ENCODE measurements at regions not wholly inside any gene's neighbourhood (a gene's known extent, or its start where the extent isn't known, plus 50 kb on each side); places are given as distances from the start of the nearest gene placed in this dataset.

- no peak for DNase-seq (ENCODE audit: low read depth)
These were observed 100.6 kb upstream of the MLIP start for GRCh38 chr6:54010340-54011276.

DNA sequence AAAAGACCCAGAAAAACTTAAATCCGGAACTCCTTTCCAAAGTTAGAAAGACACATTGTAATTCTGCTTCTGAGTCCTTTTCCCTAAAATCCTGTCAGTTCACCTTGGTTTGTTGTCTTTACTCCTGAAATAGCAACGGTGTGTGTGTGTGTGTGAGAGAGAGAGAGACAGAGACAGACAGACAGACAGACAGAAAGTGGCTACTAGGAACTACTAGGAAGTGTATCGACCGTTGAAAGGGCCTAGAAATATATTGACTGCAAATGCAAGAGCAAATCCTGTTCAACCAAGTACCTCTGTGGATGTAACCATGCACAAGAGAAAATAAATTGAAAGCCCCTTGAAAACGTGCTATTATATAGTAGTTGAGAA is 100.0 kb upstream of the MLIP start:
- no peak for DNase-seq (ENCODE audit: low read depth)

- no peak for DNase-seq (ENCODE audit: low read depth)
These were observed 97.3 kb upstream of the MLIP start for GRCh38 chr6:54013966-54014365.

DNA sequence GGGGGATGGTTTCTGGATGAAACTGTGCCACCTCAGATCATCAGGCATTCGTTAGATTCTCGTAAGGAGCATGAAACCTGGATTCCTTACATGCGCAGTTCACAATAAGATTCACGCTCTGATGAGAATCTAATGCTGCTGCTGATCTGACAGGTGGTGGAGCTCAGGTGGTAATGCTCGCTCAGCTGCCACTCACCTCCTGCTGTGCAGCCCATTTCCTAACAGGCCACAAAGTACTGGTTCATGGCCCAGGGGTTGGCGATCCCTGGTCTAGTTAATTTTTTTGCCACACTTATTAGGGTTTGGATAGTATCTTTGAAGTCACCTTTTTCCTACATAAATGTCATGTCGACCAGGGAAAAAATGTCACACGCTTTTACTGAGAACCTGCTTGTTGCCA is 96.8 kb upstream of the MLIP start:
- no peak for DNase-seq (ENCODE audit: low read depth)

- no peak for DNase-seq (ENCODE audit: low read depth)
These were observed 93.4 kb upstream of the MLIP start for GRCh38 chr6:54017877-54018276.

DNA sequence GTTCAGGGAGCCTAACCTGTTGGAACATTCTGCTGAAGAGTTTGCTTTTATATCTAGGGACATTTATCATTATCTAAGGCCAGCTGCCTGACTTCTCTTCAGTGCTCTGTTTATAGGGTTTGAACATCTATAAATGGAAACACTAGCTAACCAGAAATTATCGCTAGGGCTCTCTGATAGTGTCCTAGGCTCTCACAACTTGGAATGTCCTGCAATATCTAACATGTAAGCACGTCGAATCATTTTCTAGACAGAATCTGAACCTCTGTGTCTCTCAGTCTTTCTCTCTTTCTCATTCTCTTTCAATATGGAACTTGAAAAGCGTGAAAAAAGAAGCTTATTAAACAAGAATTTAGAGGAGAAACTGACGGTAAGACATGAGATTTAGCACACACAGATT is 92.5 kb upstream of the MLIP start:
- no peak for DNase-seq (ENCODE audit: low read depth)

DNA sequence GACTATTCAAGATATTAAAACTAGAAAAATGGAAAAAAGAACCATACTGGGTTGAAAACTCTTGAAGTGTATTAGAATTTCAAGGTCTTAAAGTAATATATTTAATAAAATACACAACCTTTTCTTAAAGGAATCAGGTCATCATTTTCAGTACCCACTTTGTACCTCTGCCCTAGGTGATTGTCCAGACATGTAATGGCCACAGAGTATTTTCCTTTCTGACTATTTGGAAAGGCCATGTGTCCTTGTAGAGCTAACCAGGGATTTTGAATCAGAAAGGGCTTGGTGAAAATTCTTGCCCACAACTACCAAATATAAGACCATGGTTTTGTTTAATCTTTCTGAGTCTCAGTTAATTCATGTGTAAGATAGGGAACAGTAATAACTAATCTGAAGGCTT is 91.4 kb upstream of the MLIP start:
- DNase-seq (ENCODE audit: low read depth) = no peak

DNA sequence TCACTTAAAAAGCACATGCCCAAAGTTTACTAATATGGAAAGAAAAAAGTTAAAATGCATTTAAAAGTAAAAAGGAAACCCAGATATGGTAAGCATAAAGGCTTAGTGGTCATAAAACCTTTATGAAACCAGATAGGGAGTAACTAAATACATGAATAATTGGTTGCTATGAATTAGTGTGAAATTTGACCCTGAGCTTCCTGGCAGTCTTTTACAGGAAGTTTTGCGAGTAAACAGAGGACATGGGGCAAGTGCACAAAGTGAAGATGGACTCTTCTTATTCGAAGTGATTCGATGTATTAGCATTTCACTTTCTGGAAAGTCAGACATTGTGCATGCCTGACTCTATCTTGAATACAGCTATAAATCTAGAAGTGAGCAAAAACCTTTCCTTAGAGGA is 90.9 kb upstream of the MLIP start:
- DNase-seq (ENCODE audit: low read depth) = peak; percentile 22

DNA sequence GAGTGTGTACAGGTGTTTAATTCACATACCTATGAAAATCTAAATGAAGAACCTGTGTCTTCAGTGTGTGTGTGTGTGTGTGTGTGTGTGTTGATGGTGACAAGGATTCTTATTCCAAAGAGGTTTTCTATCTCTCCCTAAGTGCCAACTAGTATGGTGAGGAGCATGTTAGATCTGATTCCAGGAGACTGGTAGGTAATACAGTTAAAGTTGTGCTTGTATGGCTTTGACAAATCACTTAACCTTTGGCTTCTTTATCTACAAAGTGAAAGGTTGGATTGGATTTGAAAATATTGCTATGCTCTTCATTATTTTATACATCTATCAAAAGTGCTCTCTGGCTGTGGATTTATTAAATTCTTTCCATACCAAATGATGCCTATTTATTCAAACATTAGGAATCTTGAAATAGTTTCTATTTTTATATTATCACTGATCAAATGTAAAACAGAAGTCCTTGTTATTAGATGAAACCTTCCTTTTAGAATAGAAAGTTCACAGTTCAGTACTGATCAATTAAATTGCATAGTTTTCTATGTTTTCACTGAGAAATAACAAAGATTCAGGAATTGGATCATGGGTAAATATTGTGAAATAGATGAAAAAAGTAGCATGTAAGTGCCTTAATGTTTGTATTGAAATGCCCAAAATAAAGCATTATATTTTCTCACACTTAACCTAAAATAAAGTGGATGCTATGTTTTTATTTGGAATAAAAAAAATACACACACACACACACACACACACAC is 84.4 kb upstream of the MLIP start:
- no peak for DNase-seq (ENCODE audit: low read depth)

GRCh38 chr6:54028170-54028569 is 83.1 kb upstream of the MLIP start:
- no peak for DNase-seq (ENCODE audit: low read depth)

DNA sequence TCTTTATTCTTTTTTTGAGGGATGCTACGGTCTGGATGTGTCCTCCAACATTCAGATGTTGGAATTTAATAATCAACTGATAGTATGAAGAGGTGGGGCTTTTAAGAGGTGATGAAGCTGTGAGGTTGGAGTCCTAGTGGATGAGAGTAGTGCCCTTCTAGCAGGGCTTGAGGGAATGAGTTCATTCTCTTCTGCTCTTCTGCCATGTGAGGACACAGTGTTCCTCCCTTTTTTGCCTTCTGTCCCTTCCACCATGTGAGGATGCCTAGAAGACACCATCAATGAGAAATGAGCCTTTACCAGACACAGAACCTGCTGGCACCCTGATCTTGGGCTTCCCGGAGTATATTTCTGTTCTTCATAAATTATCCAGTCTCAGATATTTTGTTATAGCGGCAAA is 82.1 kb upstream of the MLIP start:
- DNase-seq (ENCODE audit: low read depth) = no peak

DNA sequence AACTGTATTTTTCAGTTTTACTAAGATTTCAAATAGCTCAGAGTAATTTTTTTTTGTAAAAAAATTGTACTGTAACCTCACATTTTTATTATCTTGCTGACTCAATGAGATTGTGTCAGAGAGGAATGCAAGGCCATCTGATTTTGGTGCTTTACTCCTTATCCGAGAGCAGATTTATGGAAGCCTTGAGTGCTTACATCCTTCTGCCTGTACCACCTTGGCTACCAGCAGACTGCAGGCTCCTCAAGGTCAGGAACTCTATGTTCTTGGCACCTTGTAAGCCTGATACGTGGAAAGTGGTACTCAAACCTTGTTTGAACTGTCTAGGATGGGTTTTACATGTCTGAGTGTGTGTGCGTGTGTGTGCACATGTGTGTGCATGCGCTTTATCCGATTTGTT is 80.1 kb upstream of the MLIP start:
- DNase-seq (ENCODE audit: low read depth) = no peak

GRCh38 chr6:54037277-54037779 is 73.9 kb upstream of the MLIP start:
- peak; percentile 10 for DNase-seq (ENCODE audit: low read depth)

- DNase-seq (ENCODE audit: low read depth) = no peak
These were observed 70.7 kb upstream of the MLIP start for GRCh38 chr6:54040545-54040944.

DNA sequence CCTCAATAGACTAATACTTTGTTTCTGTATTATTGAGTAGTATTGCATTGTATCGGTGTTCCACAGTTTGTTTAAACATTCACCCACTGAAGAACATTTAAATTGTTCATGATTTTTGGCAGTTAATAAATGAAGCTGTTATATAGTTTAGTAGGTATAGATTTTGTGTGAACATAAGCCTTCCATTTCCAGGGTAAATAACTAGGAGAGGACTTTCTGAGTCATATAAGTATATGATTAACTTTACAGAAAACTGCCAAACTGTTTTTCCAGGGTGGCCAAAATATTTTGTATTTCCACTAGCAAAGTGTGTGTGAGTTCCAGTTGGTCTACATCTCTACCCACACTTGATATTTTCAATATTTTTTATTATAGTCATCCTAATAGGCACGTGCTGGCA is 70.0 kb upstream of the MLIP start:
- no peak for DNase-seq (ENCODE audit: low read depth)

GRCh38 chr6:54043360-54043759 is 67.9 kb upstream of the MLIP start:
- no peak for DNase-seq (ENCODE audit: low read depth)

- DNase-seq (ENCODE audit: low read depth) = no peak
These were observed 67.2 kb upstream of the MLIP start for GRCh38 chr6:54044059-54044458.

- no peak for DNase-seq (ENCODE audit: low read depth)
These were observed 62.5 kb upstream of the MLIP start for GRCh38 chr6:54048782-54049181.

GRCh38 chr6:54050750-54051149 is 60.5 kb upstream of the MLIP start:
- no peak for DNase-seq (ENCODE audit: low read depth)

- DNase-seq (ENCODE audit: low read depth) = peak; percentile 90
These were observed 57.3 kb upstream of the MLIP start for GRCh38 chr6:54053881-54054391.

DNA sequence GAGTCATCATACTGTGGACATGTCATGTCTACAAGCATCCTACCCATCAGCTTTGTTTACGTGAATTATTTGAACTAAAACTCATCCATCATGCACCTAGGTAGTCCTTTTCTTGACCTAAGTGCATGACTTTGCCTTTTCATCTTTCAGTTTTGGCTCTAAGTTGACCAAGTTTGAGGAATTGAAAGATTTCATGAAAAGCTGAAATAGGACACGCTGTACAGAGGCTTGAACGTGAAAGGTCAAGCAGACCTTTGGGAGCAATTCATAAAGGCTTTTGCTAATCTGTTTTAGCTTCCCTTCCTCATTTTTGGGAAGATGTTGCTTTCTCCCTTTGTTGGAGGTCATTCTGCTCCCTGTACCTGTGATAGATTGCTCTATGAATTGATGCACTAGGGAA is 55.1 kb upstream of the MLIP start:
- DNase-seq (ENCODE audit: low read depth) = no peak

- DNase-seq (ENCODE audit: low read depth) = no peak
These were observed 54.2 kb upstream of the MLIP start for GRCh38 chr6:54057058-54057457.

DNA sequence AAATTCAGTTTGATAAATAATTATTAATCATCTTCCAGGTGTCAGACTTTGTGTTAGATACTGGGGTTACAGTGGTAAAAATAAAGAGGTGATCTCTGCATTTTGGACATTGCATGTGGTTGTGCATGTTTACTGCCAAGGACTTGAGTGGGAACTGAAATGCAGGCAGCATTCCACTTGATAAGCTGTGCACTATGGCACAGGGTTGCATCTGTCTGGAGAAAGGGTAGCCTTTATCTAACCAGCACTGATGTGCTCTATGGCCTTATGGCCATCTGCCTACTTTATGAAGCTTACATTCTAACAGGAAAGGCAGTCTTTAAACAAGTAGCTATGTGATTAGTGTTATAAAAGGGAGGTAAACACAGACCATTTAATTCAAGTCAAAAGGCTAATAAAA is 53.0 kb upstream of the MLIP start:
- no peak for DNase-seq (ENCODE audit: low read depth)
